ENCODE measurements at regions not wholly inside any gene's neighbourhood (a gene's known extent, or its start where the extent isn't known, plus 50 kb on each side); places are given as distances from the start of the nearest gene placed in this dataset.

- peak; percentile 32 for DNase-seq
These were observed 54.5 kb upstream of the BMAL1 start for GRCh38 chr11:13223112-13223511.

GRCh38 chr11:13224324-13224723 lies 53.3 kb upstream of the BMAL1 start:
- no peak for DNase-seq

- DNase-seq, result no peak
These were observed 52.3 kb upstream of the BMAL1 start for GRCh38 chr11:13225038-13226001.

GRCh38 chr11:13227676-13228255 lies 49.8 kb upstream of the BMAL1 start:
- DNase-seq, result no peak
